ENCODE measurements at regions not wholly inside any gene's neighbourhood (a gene's known extent, or its start where the extent isn't known, plus 50 kb on each side); places are given as distances from the start of the nearest gene placed in this dataset.
"Not testable (repeated sequence)": the region's sequence is repeated elsewhere in the genome, so short reads cannot be mapped to it uniquely, and the experiment has no call there.

GRCh38 chr3:5579946-5580345, 392.4 kb downstream of the EDEM1 start:
- no peak overlapping the region for H3K27ac Mint-ChIP-seq
- peaks cover 3% of the 10 kb centered on the region for H3K9me3 Mint-ChIP-seq
- H3K36me3 Mint-ChIP-seq: no peaks in the 10 kb centered on the region
- H3K4me1 Mint-ChIP-seq (ENCODE audit: low read depth in 2 of 2): no peaks in the 10 kb centered on the region
- no peaks in the 10 kb centered on the region for H3K27me3 Mint-ChIP-seq
- no peak overlapping the region for H3K4me3 Mint-ChIP-seq
- no peak for DNase-seq (ENCODE audit: low spot score)
- no peak for ATAC-seq

GRCh38 chr3:5580826-5581225, 393.3 kb downstream of the EDEM1 start:
- Mint-ChIP-seq H3K4me1 (ENCODE audit: low read depth in 2 of 2) (no peaks in the 10 kb centered on the region), H3K36me3 (no peaks in the 10 kb centered on the region), H3K27me3 (no peaks in the 10 kb centered on the region), H3K9me3 (peaks cover 3% of the 10 kb centered on the region), H3K4me3 (no peak overlapping the region), H3K27ac (no peak overlapping the region)
- no peak for DNase-seq (ENCODE audit: low spot score)
- ATAC-seq: no peak

- DNase-seq (ENCODE audit: low spot score) (no peak), ATAC-seq (no peak)
- H3K4me3 Mint-ChIP-seq: no peak overlapping the region
- H3K36me3 Mint-ChIP-seq: no peaks in the 10 kb centered on the region
- H3K27me3 Mint-ChIP-seq: no peaks in the 10 kb centered on the region
- H3K4me1 Mint-ChIP-seq (ENCODE audit: low read depth in 2 of 2): no peaks in the 10 kb centered on the region
- no peak overlapping the region for H3K27ac Mint-ChIP-seq
- peaks cover 3% of the 10 kb centered on the region for H3K9me3 Mint-ChIP-seq
Observed at GRCh38 chr3:5581743-5582142, 394.2 kb downstream of the EDEM1 start.

- Mint-ChIP-seq H3K27ac (no peak overlapping the region), H3K4me1 (ENCODE audit: low read depth in 2 of 2) (no peaks in the 10 kb centered on the region), H3K36me3 (no peaks in the 10 kb centered on the region), H3K4me3 (no peak overlapping the region), H3K27me3 (no peaks in the 10 kb centered on the region), H3K9me3 (peaks cover 3% of the 10 kb centered on the region)
- ATAC-seq: no peak
- DNase-seq (ENCODE audit: low spot score): no peak
Observed at GRCh38 chr3:5583920-5584319, 396.4 kb downstream of the EDEM1 start.

GRCh38 chr3:5585085-5585484, 397.6 kb downstream of the EDEM1 start:
- Mint-ChIP-seq H3K4me3 (no peak overlapping the region), H3K4me1 (ENCODE audit: low read depth in 2 of 2) (no peaks in the 10 kb centered on the region), H3K27ac (no peak overlapping the region), H3K36me3 (no peaks in the 10 kb centered on the region), H3K27me3 (no peaks in the 10 kb centered on the region), H3K9me3 (peaks cover 3% of the 10 kb centered on the region)
- ATAC-seq (no peak), DNase-seq (ENCODE audit: low spot score) (no peak)

- H3K27ac Mint-ChIP-seq: no peak overlapping the region
- no peak for DNase-seq (ENCODE audit: low spot score)
- no peaks in the 10 kb centered on the region for H3K4me1 Mint-ChIP-seq (ENCODE audit: low read depth in 2 of 2)
- peaks cover 2% of the 10 kb centered on the region for H3K36me3 Mint-ChIP-seq
- no peaks in the 10 kb centered on the region for H3K27me3 Mint-ChIP-seq
- peaks cover 23% of the 10 kb centered on the region for H3K9me3 Mint-ChIP-seq
- H3K4me3 Mint-ChIP-seq: no peak overlapping the region
- ATAC-seq: no peak
Observed at GRCh38 chr3:5606884-5607472, 419.5 kb downstream of the EDEM1 start.

GRCh38 chr3:5607581-5607980, 420.1 kb downstream of the EDEM1 start:
- H3K9me3 Mint-ChIP-seq: peaks cover 21% of the 10 kb centered on the region
- no peaks in the 10 kb centered on the region for H3K4me1 Mint-ChIP-seq (ENCODE audit: low read depth in 2 of 2)
- H3K27me3 Mint-ChIP-seq: no peaks in the 10 kb centered on the region
- ATAC-seq: no peak
- no peaks in the 10 kb centered on the region for H3K36me3 Mint-ChIP-seq
- DNase-seq (ENCODE audit: low spot score): no peak
- H3K4me3 Mint-ChIP-seq: no peak overlapping the region
- H3K27ac Mint-ChIP-seq: no peak overlapping the region

GRCh38 chr3:5608971-5609370, 421.5 kb downstream of the EDEM1 start:
- not testable (repeated sequence) for DNase-seq (ENCODE audit: low spot score); ATAC-seq; H3K27me3 Mint-ChIP-seq; H3K27ac Mint-ChIP-seq; H3K4me3 Mint-ChIP-seq; H3K36me3 Mint-ChIP-seq; H3K4me1 Mint-ChIP-seq (ENCODE audit: low read depth in 2 of 2)
- peaks cover 13% of the 10 kb centered on the region for H3K9me3 Mint-ChIP-seq

- ATAC-seq (no peak), DNase-seq (ENCODE audit: low spot score) (no peak)
- H3K27me3 Mint-ChIP-seq: no peaks in the 10 kb centered on the region
- no peaks in the 10 kb centered on the region for H3K36me3 Mint-ChIP-seq
- no peaks in the 10 kb centered on the region for H3K4me1 Mint-ChIP-seq (ENCODE audit: low read depth in 2 of 2)
- no peak overlapping the region for H3K27ac Mint-ChIP-seq
- H3K4me3 Mint-ChIP-seq: no peak overlapping the region
- peaks cover 9% of the 10 kb centered on the region for H3K9me3 Mint-ChIP-seq
Observed at GRCh38 chr3:5613599-5613998, 426.1 kb downstream of the EDEM1 start.

GRCh38 chr3:5616873-5617272, 429.4 kb downstream of the EDEM1 start:
- ATAC-seq (no peak), DNase-seq (ENCODE audit: low spot score) (no peak)
- Mint-ChIP-seq H3K27me3 (no peaks in the 10 kb centered on the region), H3K27ac (no peak overlapping the region), H3K36me3 (no peaks in the 10 kb centered on the region), H3K4me1 (ENCODE audit: low read depth in 2 of 2) (no peaks in the 10 kb centered on the region), H3K9me3 (peaks cover 11% of the 10 kb centered on the region), H3K4me3 (no peak overlapping the region)

- Mint-ChIP-seq H3K9me3 (peaks cover 9% of the 10 kb centered on the region), H3K27me3 (no peaks in the 10 kb centered on the region), H3K4me3 (no peak overlapping the region), H3K4me1 (ENCODE audit: low read depth in 2 of 2) (no peaks in the 10 kb centered on the region), H3K27ac (no peak overlapping the region), H3K36me3 (no peaks in the 10 kb centered on the region)
- DNase-seq (ENCODE audit: low spot score) (no peak), ATAC-seq (no peak)
Observed at GRCh38 chr3:5618170-5618569, 430.7 kb downstream of the EDEM1 start.

- no peaks in the 10 kb centered on the region for H3K36me3 Mint-ChIP-seq
- peaks cover 9% of the 10 kb centered on the region for H3K9me3 Mint-ChIP-seq
- no peaks in the 10 kb centered on the region for H3K27me3 Mint-ChIP-seq
- H3K27ac Mint-ChIP-seq: no peak overlapping the region
- ATAC-seq (no peak), DNase-seq (ENCODE audit: low spot score) (no peak)
- no peaks in the 10 kb centered on the region for H3K4me1 Mint-ChIP-seq (ENCODE audit: low read depth in 2 of 2)
- H3K4me3 Mint-ChIP-seq: no peak overlapping the region
Observed at GRCh38 chr3:5630406-5630805, 442.9 kb downstream of the EDEM1 start.

GRCh38 chr3:5633960-5634359, 446.5 kb downstream of the EDEM1 start:
- Mint-ChIP-seq H3K4me3 (no peak overlapping the region), H3K4me1 (ENCODE audit: low read depth in 2 of 2) (no peaks in the 10 kb centered on the region), H3K27me3 (no peaks in the 10 kb centered on the region), H3K9me3 (peaks cover 5% of the 10 kb centered on the region), H3K27ac (no peak overlapping the region), H3K36me3 (no peaks in the 10 kb centered on the region)
- no peak for ATAC-seq
- no peak for DNase-seq (ENCODE audit: low spot score)

GRCh38 chr3:5634411-5634810, 446.9 kb downstream of the EDEM1 start:
- Mint-ChIP-seq H3K4me1 (ENCODE audit: low read depth in 2 of 2) (no peaks in the 10 kb centered on the region), H3K36me3 (no peaks in the 10 kb centered on the region), H3K27ac (no peak overlapping the region), H3K9me3 (peaks cover 5% of the 10 kb centered on the region), H3K27me3 (no peaks in the 10 kb centered on the region), H3K4me3 (no peak overlapping the region)
- no peak for DNase-seq (ENCODE audit: low spot score)
- no peak for ATAC-seq

- H3K27ac Mint-ChIP-seq: no peak overlapping the region
- DNase-seq (ENCODE audit: low spot score): no peak
- no peaks in the 10 kb centered on the region for H3K4me1 Mint-ChIP-seq (ENCODE audit: low read depth in 2 of 2)
- no peaks in the 10 kb centered on the region for H3K36me3 Mint-ChIP-seq
- ATAC-seq: no peak
- no peak overlapping the region for H3K4me3 Mint-ChIP-seq
- peaks cover 10% of the 10 kb centered on the region for H3K9me3 Mint-ChIP-seq
- no peaks in the 10 kb centered on the region for H3K27me3 Mint-ChIP-seq
Observed at GRCh38 chr3:5635746-5636145, 448.2 kb downstream of the EDEM1 start.

All from natural killer cell treated with Interleukin-12 subunit alpha and Interleukin-12 subunit beta and Interleukin-15 and Interleukin-18, amount 100 ng/mL, for 72 hours (primary cell).